Mesendoderm (in vitro differentiated cells): ENCODE measurements at regions not wholly inside any gene's neighbourhood (a gene's known extent, or its start where the extent isn't known, plus 50 kb on each side); places are given as distances from the start of the nearest gene placed in this dataset.
A peak's percentile ranks its signal among the peaks of the same experiment; 100 is the strongest.
"Not testable (repeated sequence)": the region's sequence is repeated elsewhere in the genome, so short reads cannot be mapped to it uniquely, and the experiment has no call there.

Source experiments
- DNase-seq: peaks from one replicate; pipeline ENCODE4 v3.0.0; 2013
- H2AK5ac ChIP-seq: 2 replicates; pipeline ENCODE4 v1.6.1; 2013; ENCODE audit warnings: low read length, inconsistent platforms
- H2BK120ac ChIP-seq: 2 replicates; pipeline ENCODE4 v1.6.1; 2013; ENCODE audit warnings: low read depth, mild to moderate bottlenecking, low read length, moderate library complexity, mixed read lengths
- H2BK15ac ChIP-seq: replicated peaks from 2 replicates; pipeline ENCODE4 v1.6.1; 2013; ENCODE audit warnings: low read depth, mild to moderate bottlenecking, moderate library complexity
- H2BK5ac ChIP-seq: 2 replicates; pipeline ENCODE4 v1.6.1; 2013; ENCODE audit warnings: low read length, inconsistent platforms
- H3K18ac ChIP-seq: 2 replicates; pipeline ENCODE4 v1.6.1; 2013; ENCODE audit warnings: mild to moderate bottlenecking, low read length, mixed read lengths
- H3K23ac ChIP-seq: one replicate; pipeline ENCODE4 v1.6.1; 2013; ENCODE audit warnings: low read length
- H3K27ac ChIP-seq: 2 replicates; pipeline ENCODE4 v1.5.1; 2013; ENCODE audit warnings: low read depth, mild to moderate bottlenecking, inconsistent platforms, low read length, moderate library complexity
- H3K27me3 ChIP-seq: 2 replicates; pipeline ENCODE4 v1.6.1; 2013; ENCODE audit warnings: low read length, control low read depth, mild to moderate bottlenecking, inconsistent platforms; ENCODE audit not compliant: insufficient read depth, poor library complexity
- H3K36me3 ChIP-seq: 2 replicates; pipeline ENCODE4 v1.6.1; 2013; ENCODE audit warnings: low read length, inconsistent platforms; ENCODE audit not compliant: control insufficient read depth, insufficient read depth
- H3K4ac ChIP-seq: one replicate; pipeline ENCODE4 v1.6.1; 2013; ENCODE audit warnings: low read depth, mild to moderate bottlenecking, low read length, moderate library complexity
- H3K4me1 ChIP-seq: 2 replicates; pipeline ENCODE4 v1.6.1; 2013; ENCODE audit warnings: low read depth, low read length, inconsistent platforms; ENCODE audit not compliant: control insufficient read depth
- H3K4me2 ChIP-seq: 2 replicates; pipeline ENCODE4 v1.6.1; 2013; ENCODE audit warnings: low read length
- H3K4me3 ChIP-seq: 2 replicates; pipeline ENCODE4 v1.5.1; 2013; ENCODE audit warnings: mild to moderate bottlenecking, low read length
- H3K56ac ChIP-seq: one replicate; pipeline ENCODE4 v1.6.1; 2013; ENCODE audit warnings: low read length
- H3K79me1 ChIP-seq: 2 replicates; pipeline ENCODE4 v1.6.1; 2013; ENCODE audit warnings: low read length, inconsistent platforms
- H3K79me2 ChIP-seq: 2 replicates; pipeline ENCODE4 v1.6.1; 2013; ENCODE audit warnings: mild to moderate bottlenecking, low read length; ENCODE audit not compliant: control insufficient read depth, insufficient read depth
- H3K9ac ChIP-seq: 2 replicates; pipeline ENCODE4 v1.6.1; 2013; ENCODE audit warnings: low read length, inconsistent platforms
- H4K5ac ChIP-seq: one replicate; pipeline ENCODE4 v1.6.1; 2013; ENCODE audit warnings: low read length
- H4K8ac ChIP-seq: one replicate; pipeline ENCODE4 v1.6.1; 2013; ENCODE audit warnings: low read depth, mild to moderate bottlenecking, control low read depth, low read length, moderate library complexity
- WGBS: extraction: QIAGEN DNeasy Blood & Tissue Kit; methylation state at CpG from one replicate; pipeline ENCODE4 v1.1.7; 2013; ENCODE audit warnings: low lambda C conversion rate, missing lambda C conversion rate; ENCODE audit not compliant: insufficient coverage; ENCODE audit errors: extremely low coverage; 5-methylcytosine and 5-hydroxymethylcytosine counted together

DNA sequence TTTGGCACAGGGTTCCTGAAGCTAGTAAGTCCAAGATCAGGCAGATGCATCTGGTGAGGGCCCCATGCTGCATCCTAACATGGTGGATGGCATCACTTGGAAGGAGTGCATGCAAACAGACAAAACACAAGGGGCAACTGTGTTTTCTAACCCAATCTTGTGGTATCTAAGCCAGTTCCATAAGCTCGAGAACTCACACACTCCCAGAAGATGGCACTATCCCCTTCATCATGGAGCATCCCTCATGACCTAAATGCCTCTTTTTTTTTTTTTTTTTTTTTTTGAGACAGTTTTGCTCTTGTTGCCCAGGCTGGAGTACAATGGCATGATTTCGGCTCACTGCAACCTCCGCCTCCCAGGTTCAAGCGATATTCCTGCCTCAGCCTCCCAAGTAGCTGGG, 1763.5 kb downstream of the SLITRK5 start:
- not testable (repeated sequence) for H4K8ac ChIP-seq, H2BK5ac ChIP-seq, H3K36me3 ChIP-seq, H3K4ac ChIP-seq, H3K18ac ChIP-seq, H3K23ac ChIP-seq, H3K4me3 ChIP-seq, H2BK120ac ChIP-seq, H3K79me1 ChIP-seq, H3K9ac ChIP-seq, H2BK15ac ChIP-seq, H3K27ac ChIP-seq, H4K5ac ChIP-seq, H3K56ac ChIP-seq, H3K4me1 ChIP-seq, H3K79me2 ChIP-seq, H3K4me2 ChIP-seq, H2AK5ac ChIP-seq, H3K27me3 ChIP-seq
- no CpG with 5 or more reads among the region's 4 CpGs for WGBS
- DNase-seq = peak; percentile 72

DNA sequence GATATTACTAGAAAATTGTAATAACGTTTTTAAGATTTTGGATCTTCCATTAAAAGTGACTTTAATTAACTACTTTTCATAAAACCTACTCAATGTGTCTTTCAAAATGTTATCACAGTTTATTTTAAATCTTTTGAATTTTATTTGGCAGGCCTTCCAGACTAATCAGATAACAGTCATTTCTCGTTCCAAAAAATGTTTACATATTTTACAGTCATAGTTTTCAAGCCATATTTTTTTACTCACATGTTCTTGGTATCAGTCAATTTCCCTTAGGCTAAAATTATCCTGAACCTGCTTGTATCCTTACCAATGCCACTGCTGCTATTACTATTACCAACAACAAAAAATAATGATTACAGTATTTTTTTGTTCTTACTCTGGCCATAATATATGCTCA, 1783.5 kb downstream of the SLITRK5 start:
- Histone ChIP-seq H3K4me2 (no peak overlapping the region), H3K4me3 (no peak overlapping the region), H2AK5ac (no peak overlapping the region), H2BK15ac (no peak overlapping the region), H3K56ac (no peak overlapping the region), H4K5ac (no peak overlapping the region), H3K18ac (no peak overlapping the region), H2BK120ac (no peak overlapping the region), H3K9ac (no peak overlapping the region), H3K4ac (no peak overlapping the region), H4K8ac (no peak overlapping the region), H3K23ac (no peak overlapping the region), H3K4me1 (no peaks in the 10 kb centered on the region), H3K36me3 (no peaks in the 10 kb centered on the region), H3K27ac (no peak overlapping the region), H3K27me3 (no peaks in the 10 kb centered on the region), H3K79me2 (no peaks in the 10 kb centered on the region), H3K79me1 (no peaks in the 10 kb centered on the region), H2BK5ac (no peak overlapping the region)
- WGBS = no CpG with 5 or more reads among the region's 2 CpGs
- no peak for DNase-seq

DNA sequence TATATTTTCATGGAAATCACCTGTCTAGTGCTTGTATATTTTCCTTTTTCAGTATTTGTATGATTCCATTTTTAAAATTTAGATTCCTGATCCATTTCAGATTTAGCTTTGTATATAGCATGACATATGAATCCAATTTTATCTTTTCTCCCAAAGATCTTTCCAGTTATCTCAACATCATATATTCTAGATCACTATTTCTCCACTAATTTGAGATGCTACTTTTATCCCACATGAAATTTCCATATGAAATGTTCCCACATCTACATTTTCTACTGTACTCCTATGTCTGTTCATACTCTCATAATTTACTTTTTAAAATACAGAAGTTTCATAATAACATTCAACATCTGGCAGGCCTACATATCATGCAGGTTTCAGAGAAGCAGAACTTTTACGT, 1784.1 kb downstream of the SLITRK5 start:
- Histone ChIP-seq H3K18ac (no peak overlapping the region), H3K36me3 (no peaks in the 10 kb centered on the region), H3K27ac (no peak overlapping the region), H3K4me2 (no peak overlapping the region), H3K23ac (no peak overlapping the region), H3K79me1 (no peaks in the 10 kb centered on the region), H3K4ac (no peak overlapping the region), H4K5ac (no peak overlapping the region), H3K56ac (no peak overlapping the region), H2BK120ac (no peak overlapping the region), H3K79me2 (no peaks in the 10 kb centered on the region), H4K8ac (no peak overlapping the region), H2BK5ac (no peak overlapping the region), H3K9ac (no peak overlapping the region), H3K27me3 (no peaks in the 10 kb centered on the region), H3K4me3 (no peak overlapping the region), H2AK5ac (no peak overlapping the region), H2BK15ac (no peak overlapping the region), H3K4me1 (no peaks in the 10 kb centered on the region)
- no CpG with 5 or more reads among the region's 1 CpG for WGBS
- DNase-seq = no peak

DNA sequence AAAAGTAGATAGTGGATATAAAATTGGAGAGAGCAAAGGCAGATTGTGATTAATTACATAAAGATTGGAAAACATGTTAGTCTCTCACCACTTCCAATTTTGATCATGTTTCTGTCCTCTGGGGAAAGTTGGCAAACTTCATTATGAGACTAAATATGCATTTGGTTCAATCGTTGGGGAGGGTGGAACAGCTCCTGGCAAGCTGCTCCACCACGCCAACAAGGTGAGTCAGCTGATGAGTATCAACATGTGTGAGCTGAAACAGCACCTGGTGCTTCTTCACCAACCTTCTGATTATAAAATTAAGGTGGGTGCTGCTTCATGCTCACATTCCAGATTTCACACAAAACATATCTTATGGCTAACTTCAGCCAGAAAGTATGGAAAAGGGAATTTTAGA, 1784.6 kb downstream of the SLITRK5 start:
- no CpG with 5 or more reads among the region's 2 CpGs for WGBS

DNA sequence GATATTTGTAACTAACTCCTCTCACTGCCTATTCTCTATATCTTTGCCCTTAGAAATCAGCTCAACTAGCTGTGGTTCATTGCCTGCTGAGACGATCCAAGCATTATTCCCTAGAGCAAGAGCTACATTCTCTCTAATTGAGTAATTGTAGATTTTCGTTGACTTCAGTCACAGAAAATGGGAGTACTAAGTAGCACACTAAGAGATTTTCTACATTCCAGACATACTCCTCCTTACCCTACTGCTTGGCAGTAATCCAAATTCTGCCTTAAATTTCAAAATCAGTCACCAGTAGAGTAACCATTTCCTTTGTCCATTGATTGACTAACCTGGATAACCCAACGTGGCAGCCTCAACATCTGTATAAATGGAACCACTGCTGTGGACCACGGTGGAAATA, 1786.8 kb downstream of the SLITRK5 start:
- Histone ChIP-seq H3K27me3 (no peaks in the 10 kb centered on the region), H3K4me3 (no peak overlapping the region), H4K8ac (no peak overlapping the region), H3K4ac (no peak overlapping the region), H3K4me1 (no peaks in the 10 kb centered on the region), H3K4me2 (no peak overlapping the region), H3K56ac (no peak overlapping the region), H3K36me3 (no peaks in the 10 kb centered on the region), H2BK5ac (no peak overlapping the region), H3K27ac (no peak overlapping the region), H2BK15ac (no peak overlapping the region), H2AK5ac (no peak overlapping the region), H3K9ac (no peak overlapping the region), H3K18ac (no peak overlapping the region), H2BK120ac (no peak overlapping the region), H3K79me1 (no peaks in the 10 kb centered on the region), H4K5ac (no peak overlapping the region), H3K79me2 (no peaks in the 10 kb centered on the region), H3K23ac (no peak overlapping the region)
- DNase-seq = peak; percentile 28
- no CpG with 5 or more reads among the region's 4 CpGs for WGBS

More for the DNA sequence above, 1784.6 kb downstream of the SLITRK5 start:
- H3K9ac ChIP-seq = no peak overlapping the region
- H3K4me2 ChIP-seq = no peak overlapping the region
- no peak overlapping the region for H2BK5ac ChIP-seq
- H3K36me3 ChIP-seq = no peaks in the 10 kb centered on the region
- H4K8ac ChIP-seq = no peak overlapping the region
- no peak overlapping the region for H2BK15ac ChIP-seq
- no peak overlapping the region for H2AK5ac ChIP-seq
- no peak overlapping the region for H3K18ac ChIP-seq
- H3K56ac ChIP-seq = no peak overlapping the region
- H3K79me1 ChIP-seq = no peaks in the 10 kb centered on the region
- no peaks in the 10 kb centered on the region for H3K27me3 ChIP-seq
- H3K4me1 ChIP-seq = no peaks in the 10 kb centered on the region
- H3K79me2 ChIP-seq = no peaks in the 10 kb centered on the region
- H3K4me3 ChIP-seq = no peak overlapping the region
- H3K27ac ChIP-seq = no peak overlapping the region
- H3K4ac ChIP-seq = no peak overlapping the region
- H4K5ac ChIP-seq = no peak overlapping the region
- no peak for DNase-seq
- no peak overlapping the region for H2BK120ac ChIP-seq
- H3K23ac ChIP-seq = no peak overlapping the region

DNA sequence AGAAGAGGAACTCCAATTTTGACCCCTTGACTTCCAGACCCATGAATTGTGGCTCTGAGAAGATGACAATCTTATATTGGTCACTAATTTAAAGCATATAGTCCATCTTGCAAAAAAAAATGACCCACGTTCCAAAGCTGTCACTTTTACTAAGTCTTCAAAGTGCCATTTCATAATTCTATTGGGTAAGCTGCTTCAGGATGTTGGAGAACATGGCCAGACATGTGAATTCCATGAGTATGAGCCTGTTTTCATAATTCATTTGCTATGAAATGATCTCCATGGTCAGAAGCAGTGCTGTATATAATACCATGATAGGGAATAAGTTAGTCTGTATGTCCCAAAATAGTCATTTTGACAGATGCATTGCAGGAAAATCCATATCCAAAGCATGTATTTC, 1787.3 kb downstream of the SLITRK5 start:
- Histone ChIP-seq H3K27me3 (no peaks in the 10 kb centered on the region), H3K4ac (no peak overlapping the region), H3K79me2 (no peaks in the 10 kb centered on the region), H3K79me1 (no peaks in the 10 kb centered on the region), H3K4me3 (no peak overlapping the region), H3K56ac (no peak overlapping the region), H3K27ac (no peak overlapping the region), H2AK5ac (no peak overlapping the region), H3K4me2 (no peak overlapping the region), H3K18ac (no peak overlapping the region), H2BK15ac (no peak overlapping the region), H2BK120ac (no peak overlapping the region), H4K8ac (no peak overlapping the region), H3K23ac (no peak overlapping the region), H4K5ac (no peak overlapping the region), H3K36me3 (no peaks in the 10 kb centered on the region), H2BK5ac (no peak overlapping the region), H3K4me1 (no peaks in the 10 kb centered on the region), H3K9ac (no peak overlapping the region)
- no CpG with 5 or more reads among the region's 1 CpG for WGBS
- no peak for DNase-seq
